ENCODE measurements at regions not wholly inside any gene's neighbourhood (a gene's known extent, or its start where the extent isn't known, plus 50 kb on each side); places are given as distances from the start of the nearest gene placed in this dataset.

GRCh38 chr3:10738688-10739372, 77.2 kb upstream of the SLC6A11 start:
- peak overlapping the region; percentile 95 for H2AFZ ChIP-seq
- H3K9me3 Mint-ChIP-seq, result peaks cover 7% of the 10 kb centered on the region; the same call in 2 of the 3 replicates
- peak; percentile 91 for DNase-seq (ENCODE audit: low spot score)
- peaks cover 19% of the 10 kb centered on the region for H3K27me3 Mint-ChIP-seq (ENCODE audit: insufficient read depth, low read depth, poor library complexity)
- H3K4me2 ChIP-seq, result peak overlapping the region; percentile 75
- peak overlapping the region; percentile 54 for H3K4me3 ChIP-seq
- H3K36me3 Mint-ChIP-seq (ENCODE audit: low read depth), result no peaks in the 10 kb centered on the region
- no peaks in the 10 kb centered on the region for H3K4me1 ChIP-seq (ENCODE audit: insufficient read depth)
- no peak overlapping the region for H3K27ac ChIP-seq (ENCODE audit: low read depth)
- no peak overlapping the region for H3K27ac Mint-ChIP-seq
- peaks cover 4% of the 10 kb centered on the region; the same call in 1 of the 3 replicates for H3K4me1 Mint-ChIP-seq
- H4K20me1 ChIP-seq (replicated peaks; ENCODE audit: insufficient read depth), result no peaks in the 10 kb centered on the region
- H3K79me2 ChIP-seq (replicated peaks; ENCODE audit: insufficient read depth), result no peaks in the 10 kb centered on the region
- H3F3A ChIP-seq (replicated peaks; ENCODE audit: low read depth), result no peaks in the 10 kb centered on the region
- peaks cover 12% of the 10 kb centered on the region; the same call in 1 of the 2 replicates for H3K27me3 ChIP-seq (ENCODE audit: insufficient read depth)
- no peaks in the 10 kb centered on the region for H3K36me3 ChIP-seq (ENCODE audit: insufficient read depth)
- H3K9me2 ChIP-seq (ENCODE audit: insufficient read depth), result no peaks in the 10 kb centered on the region
- TF ChIP-seq STAT1 (IDR thresholded peaks at IDR 0.05; ENCODE audit: unreplicated experiment) (no peak), POLR2AphosphoS5 (IDR thresholded peaks at IDR 0.05; ENCODE audit: low read depth) (no peak), ZNF331 (CRISPR knock-in tag; IDR thresholded peaks at IDR 0.05; ENCODE audit: low read depth) (no peak), EZH2phosphoT487 (IDR thresholded peaks at IDR 0.05; ENCODE audit: unreplicated experiment) (no peak), ZNF114 (CRISPR knock-in tag; IDR thresholded peaks at IDR 0.05) (no peak), ETS1 (IDR thresholded peaks at IDR 0.05) (no peak), CTCF (conservative IDR thresholded peaks at IDR 0.05; ENCODE audit: low read depth in 2 of 2) (peak; percentile 82 to 91), EZH2 (IDR thresholded peaks at IDR 0.05; ENCODE audit: low read depth, unreplicated experiment) (no peak), REST (IDR thresholded peaks at IDR 0.05; ENCODE audit: unreplicated experiment) (no peak)
- peak overlapping the region; percentile 66 for H3K4me3 Mint-ChIP-seq
- ATAC-seq, result peak; percentile 95
